ENCODE measurements at regions not wholly inside any gene's neighbourhood (a gene's known extent, or its start where the extent isn't known, plus 50 kb on each side); places are given as distances from the start of the nearest gene placed in this dataset.

DNA sequence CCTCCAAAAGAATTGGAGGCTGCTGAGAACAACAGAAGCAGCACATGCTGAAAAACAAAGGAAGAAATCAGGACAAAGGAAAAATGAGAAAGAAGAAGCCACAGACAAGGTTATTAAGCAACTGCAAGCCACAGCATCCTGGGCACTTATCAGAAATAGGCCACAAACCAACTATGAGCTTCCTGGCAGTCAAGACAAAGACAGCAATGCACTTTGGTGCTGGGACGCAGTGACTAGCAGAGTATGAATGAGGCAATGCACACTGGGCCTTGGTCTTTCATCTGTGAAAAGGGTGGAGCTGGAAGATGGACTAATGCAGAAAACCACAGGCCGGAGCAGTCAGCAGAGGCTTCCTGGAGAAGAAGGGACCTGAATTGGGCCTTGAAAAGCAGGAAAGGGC lies 56.0 kb upstream of the LINGO1 start:
- DNase-seq = no peak

- no peak for DNase-seq
Observed at GRCh38 chr15:77688266-77688665, 55.6 kb upstream of the LINGO1 start.

DNA sequence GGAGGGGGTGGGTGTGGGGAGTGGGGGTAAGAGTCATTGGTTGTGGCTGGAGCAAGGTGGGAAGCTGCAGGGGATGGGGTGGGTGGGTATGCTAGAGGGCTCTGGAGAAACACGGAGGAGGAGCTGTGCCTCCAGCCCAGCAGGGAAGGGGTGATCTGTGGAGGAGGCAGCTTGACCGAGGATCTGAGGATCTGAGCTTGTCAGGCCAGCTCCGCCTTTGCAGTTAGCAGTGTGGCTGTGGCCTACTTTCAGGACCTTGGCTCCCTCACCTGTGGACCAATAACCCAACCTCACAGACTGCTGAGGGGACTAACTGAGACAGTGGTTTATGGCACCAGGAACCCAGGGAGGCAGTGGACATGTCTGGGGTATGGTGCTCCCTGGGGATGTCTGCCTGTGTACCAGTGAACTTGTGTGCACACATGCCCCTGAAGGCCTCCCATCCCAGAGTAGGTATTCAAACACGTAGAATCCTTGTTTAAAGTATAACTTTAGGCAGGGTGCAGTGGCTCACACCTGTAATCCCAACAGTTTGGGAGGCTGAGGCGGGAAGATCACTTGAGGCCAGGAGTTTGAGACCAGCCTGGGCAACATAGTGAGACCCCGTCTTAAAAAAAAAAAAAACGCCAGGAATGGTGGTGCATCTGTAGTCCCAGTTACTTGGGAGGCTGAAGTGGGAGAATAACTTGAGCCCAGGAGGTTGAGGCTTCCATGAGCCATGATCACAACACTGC lies 52.5 kb upstream of the LINGO1 start:
- DNase-seq = no peak

GRCh38 chr15:77684341-77685081 lies 51.8 kb upstream of the LINGO1 start:
- DNase-seq = no peak

- DNase-seq = no peak
Observed at GRCh38 chr15:77682564-77682963, 49.9 kb upstream of the LINGO1 start.

Data from nucleus accumbens (tissue), 56 donors.